ENCODE measurements at regions not wholly inside any gene's neighbourhood (a gene's known extent, or its start where the extent isn't known, plus 50 kb on each side); places are given as distances from the start of the nearest gene placed in this dataset.

- TF ChIP-seq, protein P1, sequence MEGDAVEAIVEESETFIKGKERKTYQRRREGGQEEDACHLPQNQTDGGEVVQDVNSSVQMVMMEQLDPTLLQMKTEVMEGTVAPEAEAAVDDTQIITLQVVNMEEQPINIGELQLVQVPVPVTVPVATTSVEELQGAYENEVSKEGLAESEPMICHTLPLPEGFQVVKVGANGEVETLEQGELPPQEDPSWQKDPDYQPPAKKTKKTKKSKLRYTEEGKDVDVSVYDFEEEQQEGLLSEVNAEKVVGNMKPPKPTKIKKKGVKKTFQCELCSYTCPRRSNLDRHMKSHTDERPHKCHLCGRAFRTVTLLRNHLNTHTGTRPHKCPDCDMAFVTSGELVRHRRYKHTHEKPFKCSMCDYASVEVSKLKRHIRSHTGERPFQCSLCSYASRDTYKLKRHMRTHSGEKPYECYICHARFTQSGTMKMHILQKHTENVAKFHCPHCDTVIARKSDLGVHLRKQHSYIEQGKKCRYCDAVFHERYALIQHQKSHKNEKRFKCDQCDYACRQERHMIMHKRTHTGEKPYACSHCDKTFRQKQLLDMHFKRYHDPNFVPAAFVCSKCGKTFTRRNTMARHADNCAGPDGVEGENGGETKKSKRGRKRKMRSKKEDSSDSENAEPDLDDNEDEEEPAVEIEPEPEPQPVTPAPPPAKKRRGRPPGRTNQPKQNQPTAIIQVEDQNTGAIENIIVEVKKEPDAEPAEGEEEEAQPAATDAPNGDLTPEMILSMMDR (IDR thresholded peaks at IDR 0.05) = no peak
- no peak for TF ChIP-seq POLR2A (IDR thresholded peaks at IDR 0.05)
Observed at GRCh38 chrX:16376056-16376455, 208.8 kb downstream of the MAGEB17 start.

All from esophagus squamous epithelium (tissue), 4 donors.